ENCODE measurements at regions not wholly inside any gene's neighbourhood (a gene's known extent, or its start where the extent isn't known, plus 50 kb on each side); places are given as distances from the start of the nearest gene placed in this dataset.
"Not testable (repeated sequence)": the region's sequence is repeated elsewhere in the genome, so short reads cannot be mapped to it uniquely, and the experiment has no call there.

- not testable (repeated sequence) for TF ChIP-seq CTCF, POLR2A (IDR thresholded peaks at IDR 0.05)
Measured at GRCh38 chr6:26829480-26829879, 169.9 kb upstream of the ZNF322 start.

Data from thyroid gland (tissue), 4 donors.